ENCODE measurements at regions not wholly inside any gene's neighbourhood (a gene's known extent, or its start where the extent isn't known, plus 50 kb on each side); places are given as distances from the start of the nearest gene placed in this dataset.

- intact Hi-C loops (cut with micrococcal nuclease; ENCODE audit: unreplicated experiment) (no loop called here), in situ Hi-C loops (cut with HindIII; ENCODE audit: extremely low pct_ligation_motif_present, low pct_unique_long_range_greater_than_20kb) (no loop called here)
- Histone ChIP-seq H3K4me1 (ENCODE audit: insufficient read depth, low read length) (peaks cover 36% of the 10 kb centered on the region), H3K27me3 (ENCODE audit: control insufficient read depth in 1 of 2, insufficient read depth in 2 of 2, low read length in 2 of 2) (no peaks in the 10 kb centered on the region), H3K9ac (ENCODE audit: insufficient read depth, low read depth, low read length) (no peak overlapping the region), H3K79me2 (ENCODE audit: insufficient read depth, low read length) (no peaks in the 10 kb centered on the region), H3K4me3 (replicated peaks in 1 of 3; ENCODE audit: insufficient read depth in 1 of 3, low read depth in 2 of 3, low read length in 3 of 3) (no peak overlapping the region), H4K20me1 (ENCODE audit: insufficient read depth, low read length) (no peaks in the 10 kb centered on the region), H3K9me3 (ENCODE audit: low read length) (no peaks in the 10 kb centered on the region), H3K4me2 (ENCODE audit: low read depth, low read length) (no peak overlapping the region), H2AFZ (ENCODE audit: low read length) (no peak overlapping the region), H3K27ac (ENCODE audit: extremely low read length, insufficient read depth, low read length) (no peak overlapping the region), H3K36me3 (replicated peaks in 1 of 2; ENCODE audit: control insufficient read depth in 1 of 2, insufficient read depth in 2 of 2, low read length in 2 of 2) (no peaks in the 10 kb centered on the region)
- BruUV-seq (replicated peaks) = no TSS peak
- ChIA-PET CTCF (ENCODE audit: low intra/inter-chr PET ratio, low total read pairs) (no interaction called here), POLR2A (no interaction called here)
- FAIRE-seq = no peak
- DNase-seq (ENCODE audit: low spot score) = no peak
- ATAC-seq = no peak
- WGBS (ENCODE audit: low lambda C conversion rate) = 87% methylated on average over 3 of the region's 3 CpGs
- no peak for TF ChIP-seq ESRRA (CRISPR knock-in tag; IDR thresholded peaks at IDR 0.05; ENCODE audit: low read depth)
- no peak for TF ChIP-seq NONO (IDR thresholded peaks at IDR 0.05)
- TF ChIP-seq NONO (CRISPR knock-in tag; conservative IDR thresholded peaks at IDR 0.05) = no peak
- TF ChIP-seq ZSCAN22 (CRISPR knock-in tag; IDR thresholded peaks at IDR 0.05) = no peak
- TF ChIP-seq HMGA1 (CRISPR knock-in tag; conservative IDR thresholded peaks at IDR 0.05) = no peak
- TF ChIP-seq SAFB2 (CRISPR knock-in tag; IDR thresholded peaks at IDR 0.05; ENCODE audit: borderline replicate concordance, low read depth) = no peak
- TF ChIP-seq HES4 (CRISPR knock-in tag; IDR thresholded peaks at IDR 0.05; ENCODE audit: borderline replicate concordance) = no peak
- TF ChIP-seq ERF (CRISPR knock-in tag; IDR thresholded peaks at IDR 0.05) = no peak
- TF ChIP-seq IRX3 (CRISPR knock-in tag; IDR thresholded peaks at IDR 0.05; ENCODE audit: borderline replicate concordance, low read depth) = no peak
- TF ChIP-seq ATF2 (CRISPR knock-in tag; IDR thresholded peaks at IDR 0.05) = no peak
- no peak for TF ChIP-seq MXD1 (CRISPR knock-in tag; IDR thresholded peaks at IDR 0.05)
- no peak for TF ChIP-seq SSRP1 (CRISPR knock-in tag; IDR thresholded peaks at IDR 0.05)
- no peak for TF ChIP-seq ZNF7 (CRISPR knock-in tag; IDR thresholded peaks at IDR 0.05)
- no peak for TF ChIP-seq ZNF446 (CRISPR knock-in tag; IDR thresholded peaks at IDR 0.05)
- TF ChIP-seq PHF20 (CRISPR knock-in tag; IDR thresholded peaks at IDR 0.05) = no peak
- no peak for TF ChIP-seq ZBTB39 (CRISPR knock-in tag; IDR thresholded peaks at IDR 0.05)
- TF ChIP-seq SP5 (CRISPR knock-in tag; IDR thresholded peaks at IDR 0.05; ENCODE audit: borderline replicate concordance, low read depth) = no peak
Measured at GRCh38 chr5:143488381-143488780, 84.9 kb upstream of the NR3C1 start.

Data from HepG2 (cell line).